GM12878 (cell line): ENCODE measurements at regions not wholly inside any gene's neighbourhood (a gene's known extent, or its start where the extent isn't known, plus 50 kb on each side); places are given as distances from the start of the nearest gene placed in this dataset.

Experiments used
- ATAC-seq: fragments of 200-7000 bp; cut with Tn5 transposase; 3 replicates; pipeline ENCODE4 v1.9.1; 2020; ENCODE audit warnings: mild to moderate bottlenecking, moderate library complexity
- BruUV-seq: library from RNA; stranded (reverse); fragments of 400-500 nt; replicated peaks from 2 replicates; lab custom pipeline; 2021; lab: Mats Ljungman, UMichigan
- CTCF ChIA-PET: fragments of 300-600 bp; sonication (Branson Sonifier 250); formaldehyde crosslinking; extraction: SDS; loops from one replicate; lab custom pipeline; 2021; ENCODE audit warnings: inconsistent platforms; lab: Yijun Ruan, JAX
- POLR2A ChIA-PET: fragments of 350-600 bp; formaldehyde crosslinking; extraction: SDS; loops from one replicate; lab custom pipeline; 2021; ENCODE audit warnings: inconsistent platforms; lab: Charles Lee
- RAD21 ChIA-PET: fragments of 300-600 bp; sonication (Branson Sonifier 250); formaldehyde crosslinking; loops from one replicate; lab custom pipeline; 2023; ENCODE audit warnings: antibody characterized with exemption; ENCODE audit not compliant: unreplicated experiment; lab: Charles Lee
- SMC1A ChIA-PET: fragments of 300-600 bp; sonication (Branson Sonifier 250); formaldehyde crosslinking; loops from one replicate; lab custom pipeline; 2023; ENCODE audit not compliant: unreplicated experiment, uncharacterized antibody; lab: Charles Lee
- DNase-seq: peaks from one replicate; pipeline ENCODE4 v3.0.0-alpha.2; 2011; ENCODE audit warnings: low read depth, low spot score
- FAIRE-seq: peaks from 3 replicates; lab custom pipeline; 2011; peaks lifted over from hg19 to GRCh38; lab: Jason Lieb, UNC
- H2AFZ ChIP-seq: 2 replicates; pipeline ENCODE4 v1.6.0; 2011; ENCODE audit warnings: low read depth, low read length, control low read depth; ENCODE audit not compliant: control insufficient read depth
- H3K27ac ChIP-seq: 2 replicates; pipeline ENCODE4 v1.5.1; 2011; ENCODE audit warnings: control low read depth; ENCODE audit not compliant: control insufficient read depth, insufficient read depth
- H3K27me3 ChIP-seq, 2 experiments: replicated peaks in 1 of 2; 2 replicates each; pipeline versions ENCODE4 v1.6.0 to v1.6.1; 2011; ENCODE audit warnings: low read length in 1 of 2; ENCODE audit not compliant: control insufficient read depth in 2 of 2, insufficient read depth in 2 of 2
- H3K36me3 ChIP-seq, 2 experiments: 2 replicates each; pipeline ENCODE4 v1.5.1; 2011; ENCODE audit warnings: low read length in 1 of 2; ENCODE audit not compliant: control insufficient read depth in 2 of 2, insufficient read depth in 2 of 2
- H3K4me1 ChIP-seq: 2 replicates; pipeline ENCODE4 v1.6.1; 2011; ENCODE audit warnings: mild to moderate bottlenecking, low read length, moderate library complexity, mixed read lengths; ENCODE audit not compliant: control insufficient read depth, insufficient read depth
- H3K4me2 ChIP-seq: 2 replicates; pipeline ENCODE4 v1.6.0; 2011; ENCODE audit warnings: control low read depth; ENCODE audit not compliant: control insufficient read depth, insufficient read depth
- H3K4me3 ChIP-seq: fragments of 200-600 bp; sonication (generic); 2 replicates; pipeline ENCODE4 v1.5.1; 2016
- H3K79me2 ChIP-seq: 2 replicates; pipeline ENCODE4 v1.6.0; 2011; ENCODE audit warnings: low read length; ENCODE audit not compliant: control insufficient read depth, insufficient read depth
- H3K9ac ChIP-seq: 2 replicates; pipeline ENCODE4 v1.8.0; 2011; ENCODE audit warnings: low read length, control low read depth, mixed read lengths; ENCODE audit not compliant: control insufficient read depth, insufficient read depth
- H3K9me3 ChIP-seq: replicated peaks from 3 replicates; pipeline ENCODE4 v1.5.1; 2011; ENCODE audit warnings: mild to moderate bottlenecking, low read length; ENCODE audit not compliant: control insufficient read depth, insufficient read depth
- H4K20me1 ChIP-seq: 2 replicates; pipeline ENCODE4 v1.6.0; 2011; ENCODE audit not compliant: control insufficient read depth, insufficient read depth
- IKZF2 ChIP-seq, 2 experiments: fragments of 450-650 bp; IDR thresholded peaks; 2 replicates each; pipeline ENCODE4 v1.6.1; 2017; ENCODE audit warnings: mild to moderate bottlenecking in 2 of 2, moderate library complexity in 2 of 2
- NFXL1 ChIP-seq: fragments of 450-650 bp; IDR thresholded peaks from 2 replicates; pipeline ENCODE4 v1.6.1; 2017; ENCODE audit warnings: antibody characterized with exemption, mild to moderate bottlenecking, borderline replicate concordance
- PML ChIP-seq: IDR thresholded peaks from 2 replicates; pipeline ENCODE4 v1.6.1; 2012; ENCODE audit warnings: low read length, inconsistent platforms
- POLR2AphosphoS2 ChIP-seq: IDR thresholded peaks from 2 replicates; pipeline ENCODE4 v1.6.1; 2011; ENCODE audit warnings: low read depth, mild to moderate bottlenecking, low read length, improper control_type of control experiment, moderate library complexity
- SMAD5 ChIP-seq: IDR thresholded peaks from 2 replicates; pipeline ENCODE4 v1.6.1; 2016; ENCODE audit warnings: antibody characterized with exemption, low read depth
- SMC3 ChIP-seq: IDR thresholded peaks from 2 replicates; pipeline ENCODE4 v1.6.1; 2011; ENCODE audit warnings: low read length, improper control_type of control experiment, borderline replicate concordance
- ZNF207 ChIP-seq: fragments of 450-650 bp; IDR thresholded peaks from 2 replicates; pipeline ENCODE4 v1.6.1; 2014; ENCODE audit warnings: antibody characterized with exemption, mild to moderate bottlenecking, borderline replicate concordance
- WGBS: methylation state at CpG from one replicate; pipeline ENCODE4 v1.1.6; 2016; ENCODE audit warnings: low lambda C conversion rate; ENCODE audit not compliant: insufficient replicate concordance, insufficient coverage; ENCODE audit errors: missing lambda C conversion rate; 5-methylcytosine and 5-hydroxymethylcytosine counted together
- in situ Hi-C: fragments of 300-500 bp; cut with MboI; formaldehyde crosslinking; loops from 9 replicates; pipeline ENCODE4 v1.14.3; 2018; ENCODE audit warnings: mixed read lengths
- intact Hi-C: fragments of 100-400 bp; cut with micrococcal nuclease; formaldehyde crosslinking; loops from one replicate; pipeline ENCODE4 v1.14.2; 2022; ENCODE audit not compliant: unreplicated experiment
- TF ChIP-seq, protein P1 (sequence below): IDR thresholded peaks from 2 replicates; pipeline ENCODE4 v1.6.1; 2012; ENCODE audit warnings: low read depth, low read length, improper control_type of control experiment
- TF ChIP-seq, protein P2 (sequence below): fragments of 450-650 bp; IDR thresholded peaks from 2 replicates; pipeline ENCODE4 v1.6.1; 2017; ENCODE audit warnings: antibody characterized with exemption, mild to moderate bottlenecking, moderate library complexity
- TF ChIP-seq, protein P3 (sequence below): fragments of 450-650 bp; IDR thresholded peaks from 2 replicates; pipeline ENCODE4 v1.6.1; 2018; ENCODE audit warnings: mild to moderate bottlenecking, low read depth, moderate library complexity; ENCODE audit not compliant: partially characterized antibody

DNA sequence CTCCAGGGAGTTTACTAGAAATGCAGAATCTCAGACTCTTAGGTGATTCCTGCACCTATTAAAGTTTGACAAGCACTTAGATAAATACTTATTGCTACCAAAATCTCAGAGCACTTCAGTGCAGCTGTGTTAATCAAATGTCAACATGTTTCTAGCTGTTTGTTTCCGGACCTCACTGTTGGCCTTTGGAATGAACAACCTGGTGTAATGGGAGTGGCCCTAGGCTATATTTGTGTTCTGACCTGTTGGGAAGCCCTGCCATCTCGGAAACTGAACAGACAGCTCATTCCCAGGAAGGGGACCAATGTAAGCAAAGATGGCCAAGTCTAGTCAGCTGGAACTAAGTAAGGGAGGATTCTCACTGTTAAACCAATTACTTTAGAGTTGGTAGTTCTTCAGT lies 145.0 kb upstream of the SLC28A3 start:
- CTCF ChIA-PET, result interaction anchor here (0.6 to 0.7 kb wide), 2 partner anchors 127 to 435 kb away, joined by 3 to 4 read pairs; no protein-coding TSS in a partner anchor
- no peaks in the 10 kb centered on the region for H3K79me2 ChIP-seq
- WGBS, result 45% methylated on average over 2 of the region's 2 CpGs
- H3K9me3 ChIP-seq, result no peaks in the 10 kb centered on the region
- no peak overlapping the region for H3K4me2 ChIP-seq
- no peak overlapping the region for H3K9ac ChIP-seq
- no peak overlapping the region for H3K27ac ChIP-seq
- no peak for ATAC-seq
- no peak for TF ChIP-seq POLR2AphosphoS2
- TF ChIP-seq ZNF207, result no peak
- TF ChIP-seq SMC3, result no peak
- TF ChIP-seq NFXL1, result no peak
- TF ChIP-seq PML, result no peak
- no peaks in the 10 kb centered on the region for H3K36me3 ChIP-seq
- H4K20me1 ChIP-seq, result no peaks in the 10 kb centered on the region
- H3K4me1 ChIP-seq, result no peaks in the 10 kb centered on the region
- no peak overlapping the region for H2AFZ ChIP-seq
- SMC1A ChIA-PET, result interaction anchor here (0.8 kb wide), 1 partner anchor 13 kb away, joined by 5 read pairs; no protein-coding TSS in a partner anchor
- intact Hi-C loops (no loop called here), in situ Hi-C loops (no loop called here)
- FAIRE-seq, result no peak
- POLR2A ChIA-PET, result no interaction called here
- BruUV-seq, result no TSS peak
- no peak for DNase-seq
- no peaks in the 10 kb centered on the region; a peak in 1 of 4 replicates for H3K27me3 ChIP-seq
- H3K4me3 ChIP-seq, result no peak overlapping the region
- RAD21 ChIA-PET, result no interaction called here

DNA sequence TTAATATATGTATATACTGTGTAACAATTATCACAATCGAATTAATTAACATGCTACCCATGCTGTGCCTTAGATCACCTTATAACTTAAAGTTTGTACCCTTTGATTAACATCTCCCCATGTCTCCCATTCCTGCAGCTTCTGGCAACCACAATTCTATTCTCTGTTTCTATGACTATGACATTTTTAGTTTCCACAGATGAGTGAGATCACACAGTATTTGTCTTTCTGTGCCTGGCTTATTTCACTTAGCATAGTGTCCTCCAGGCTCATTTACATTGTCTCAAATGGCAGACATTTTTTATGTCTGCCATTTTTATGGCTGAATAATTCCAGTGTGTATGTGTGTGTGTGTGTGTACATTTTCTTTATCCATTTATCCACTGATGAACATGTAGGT lies 146.1 kb upstream of the SLC28A3 start:
- intact Hi-C loops (no loop called here), in situ Hi-C loops (no loop called here)
- H3K4me3 ChIP-seq, result no peak overlapping the region
- no peak overlapping the region for H3K4me2 ChIP-seq
- BruUV-seq, result no TSS peak
- ChIA-PET POLR2A (no interaction called here), SMC1A (no interaction called here), CTCF (no interaction called here), RAD21 (interaction anchor here (1.8 kb wide), 1 partner anchor 90 kb away, joined by 3 read pairs; no protein-coding TSS in a partner anchor)
- H2AFZ ChIP-seq, result no peak overlapping the region
- no peak for ATAC-seq
- H4K20me1 ChIP-seq, result no peaks in the 10 kb centered on the region
- H3K27me3 ChIP-seq, result no peaks in the 10 kb centered on the region; a peak in 1 of 4 replicates
- FAIRE-seq, result no peak
- no peaks in the 10 kb centered on the region for H3K36me3 ChIP-seq
- no peak overlapping the region for H3K27ac ChIP-seq
- DNase-seq, result no peak
- WGBS, result 4% methylated on average over 1 of the region's 1 CpG
- H3K9me3 ChIP-seq, result no peaks in the 10 kb centered on the region
- no peak overlapping the region for H3K9ac ChIP-seq
- H3K4me1 ChIP-seq, result no peaks in the 10 kb centered on the region
- H3K79me2 ChIP-seq, result no peaks in the 10 kb centered on the region
- TF ChIP-seq, protein P1, sequence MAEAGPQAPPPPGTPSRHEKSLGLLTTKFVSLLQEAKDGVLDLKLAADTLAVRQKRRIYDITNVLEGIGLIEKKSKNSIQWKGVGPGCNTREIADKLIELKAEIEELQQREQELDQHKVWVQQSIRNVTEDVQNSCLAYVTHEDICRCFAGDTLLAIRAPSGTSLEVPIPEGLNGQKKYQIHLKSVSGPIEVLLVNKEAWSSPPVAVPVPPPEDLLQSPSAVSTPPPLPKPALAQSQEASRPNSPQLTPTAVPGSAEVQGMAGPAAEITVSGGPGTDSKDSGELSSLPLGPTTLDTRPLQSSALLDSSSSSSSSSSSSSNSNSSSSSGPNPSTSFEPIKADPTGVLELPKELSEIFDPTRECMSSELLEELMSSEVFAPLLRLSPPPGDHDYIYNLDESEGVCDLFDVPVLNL, result no peak
- TF ChIP-seq SMAD5 (no peak), IKZF2 (IDR thresholded peaks at IDR 0.05) (no peak)
- TF ChIP-seq, protein P2, sequence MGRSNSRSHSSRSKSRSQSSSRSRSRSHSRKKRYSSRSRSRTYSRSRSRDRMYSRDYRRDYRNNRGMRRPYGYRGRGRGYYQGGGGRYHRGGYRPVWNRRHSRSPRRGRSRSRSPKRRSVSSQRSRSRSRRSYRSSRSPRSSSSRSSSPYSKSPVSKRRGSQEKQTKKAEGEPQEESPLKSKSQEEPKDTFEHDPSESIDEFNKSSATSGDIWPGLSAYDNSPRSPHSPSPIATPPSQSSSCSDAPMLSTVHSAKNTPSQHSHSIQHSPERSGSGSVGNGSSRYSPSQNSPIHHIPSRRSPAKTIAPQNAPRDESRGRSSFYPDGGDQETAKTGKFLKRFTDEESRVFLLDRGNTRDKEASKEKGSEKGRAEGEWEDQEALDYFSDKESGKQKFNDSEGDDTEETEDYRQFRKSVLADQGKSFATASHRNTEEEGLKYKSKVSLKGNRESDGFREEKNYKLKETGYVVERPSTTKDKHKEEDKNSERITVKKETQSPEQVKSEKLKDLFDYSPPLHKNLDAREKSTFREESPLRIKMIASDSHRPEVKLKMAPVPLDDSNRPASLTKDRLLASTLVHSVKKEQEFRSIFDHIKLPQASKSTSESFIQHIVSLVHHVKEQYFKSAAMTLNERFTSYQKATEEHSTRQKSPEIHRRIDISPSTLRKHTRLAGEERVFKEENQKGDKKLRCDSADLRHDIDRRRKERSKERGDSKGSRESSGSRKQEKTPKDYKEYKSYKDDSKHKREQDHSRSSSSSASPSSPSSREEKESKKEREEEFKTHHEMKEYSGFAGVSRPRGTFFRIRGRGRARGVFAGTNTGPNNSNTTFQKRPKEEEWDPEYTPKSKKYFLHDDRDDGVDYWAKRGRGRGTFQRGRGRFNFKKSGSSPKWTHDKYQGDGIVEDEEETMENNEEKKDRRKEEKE, result no peak
- TF ChIP-seq, protein P3, sequence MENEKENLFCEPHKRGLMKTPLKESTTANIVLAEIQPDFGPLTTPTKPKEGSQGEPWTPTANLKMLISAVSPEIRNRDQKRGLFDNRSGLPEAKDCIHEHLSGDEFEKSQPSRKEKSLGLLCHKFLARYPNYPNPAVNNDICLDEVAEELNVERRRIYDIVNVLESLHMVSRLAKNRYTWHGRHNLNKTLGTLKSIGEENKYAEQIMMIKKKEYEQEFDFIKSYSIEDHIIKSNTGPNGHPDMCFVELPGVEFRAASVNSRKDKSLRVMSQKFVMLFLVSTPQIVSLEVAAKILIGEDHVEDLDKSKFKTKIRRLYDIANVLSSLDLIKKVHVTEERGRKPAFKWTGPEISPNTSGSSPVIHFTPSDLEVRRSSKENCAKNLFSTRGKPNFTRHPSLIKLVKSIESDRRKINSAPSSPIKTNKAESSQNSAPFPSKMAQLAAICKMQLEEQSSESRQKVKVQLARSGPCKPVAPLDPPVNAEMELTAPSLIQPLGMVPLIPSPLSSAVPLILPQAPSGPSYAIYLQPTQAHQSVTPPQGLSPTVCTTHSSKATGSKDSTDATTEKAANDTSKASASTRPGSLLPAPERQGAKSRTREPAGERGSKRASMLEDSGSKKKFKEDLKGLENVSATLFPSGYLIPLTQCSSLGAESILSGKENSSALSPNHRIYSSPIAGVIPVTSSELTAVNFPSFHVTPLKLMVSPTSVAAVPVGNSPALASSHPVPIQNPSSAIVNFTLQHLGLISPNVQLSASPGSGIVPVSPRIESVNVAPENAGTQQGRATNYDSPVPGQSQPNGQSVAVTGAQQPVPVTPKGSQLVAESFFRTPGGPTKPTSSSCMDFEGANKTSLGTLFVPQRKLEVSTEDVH, result no peak
